ENCODE measurements at regions not wholly inside any gene's neighbourhood (a gene's known extent, or its start where the extent isn't known, plus 50 kb on each side); places are given as distances from the start of the nearest gene placed in this dataset.

GRCh38 chr12:34188974-34189373 lies 166.7 kb downstream of the ALG10 start:
- Histone ChIP-seq H3K4me3 (no peak overlapping the region), H3K27ac (no peak overlapping the region), H3K36me3 (no peaks in the 10 kb centered on the region), H3K4me1 (no peaks in the 10 kb centered on the region), H3K9me3 (no peaks in the 10 kb centered on the region), H3K27me3 (no peaks in the 10 kb centered on the region)
- no peak for DNase-seq (ENCODE audit: extremely low spot score in 2 of 2)
- TF ChIP-seq CTCF (IDR thresholded peaks at IDR 0.05): no peak
- TF ChIP-seq POLR2AphosphoS5 (IDR thresholded peaks at IDR 0.05; ENCODE audit: insufficient read depth in 1 of 2, low read depth in 1 of 2): no peak
- TF ChIP-seq POLR2A (IDR thresholded peaks at IDR 0.05): no peak
- intact Hi-C loops (cut with DNase I): no loop called here

- Histone ChIP-seq H3K9me3 (no peaks in the 10 kb centered on the region), H3K27ac (no peak overlapping the region), H3K36me3 (no peaks in the 10 kb centered on the region), H3K4me3 (no peak overlapping the region), H3K27me3 (no peaks in the 10 kb centered on the region), H3K4me1 (no peaks in the 10 kb centered on the region)
- DNase-seq (ENCODE audit: extremely low spot score in 2 of 2): no peak
- intact Hi-C loops (cut with DNase I): no loop called here
- no peak for TF ChIP-seq CTCF (IDR thresholded peaks at IDR 0.05)
- no peak for TF ChIP-seq POLR2A (IDR thresholded peaks at IDR 0.05)
- no peak for TF ChIP-seq POLR2AphosphoS5 (IDR thresholded peaks at IDR 0.05; ENCODE audit: insufficient read depth in 1 of 2, low read depth in 1 of 2)
Measured at GRCh38 chr12:34190054-34190453, 167.8 kb downstream of the ALG10 start.

GRCh38 chr12:34198924-34199323 lies 176.6 kb downstream of the ALG10 start:
- Histone ChIP-seq H3K4me1 (no peaks in the 10 kb centered on the region), H3K36me3 (no peaks in the 10 kb centered on the region), H3K27me3 (no peaks in the 10 kb centered on the region), H3K9me3 (no peaks in the 10 kb centered on the region), H3K27ac (no peak overlapping the region), H3K4me3 (no peak overlapping the region)
- intact Hi-C loops (cut with DNase I): no loop called here
- TF ChIP-seq CTCF (IDR thresholded peaks at IDR 0.05) (no peak), POLR2AphosphoS5 (IDR thresholded peaks at IDR 0.05; ENCODE audit: insufficient read depth in 1 of 2, low read depth in 1 of 2) (no peak), POLR2A (IDR thresholded peaks at IDR 0.05) (no peak)
- DNase-seq (ENCODE audit: extremely low spot score in 2 of 2): no peak

GRCh38 chr12:34203866-34204620 lies 181.7 kb downstream of the ALG10 start:
- TF ChIP-seq CTCF (IDR thresholded peaks at IDR 0.05) (no peak), POLR2AphosphoS5 (IDR thresholded peaks at IDR 0.05; ENCODE audit: insufficient read depth in 1 of 2, low read depth in 1 of 2) (no peak)
- no peak overlapping the region for H3K4me3 ChIP-seq
- no peaks in the 10 kb centered on the region for H3K9me3 ChIP-seq
- intact Hi-C loops (cut with DNase I): no loop called here
- no peak overlapping the region for H3K27ac ChIP-seq
- H3K36me3 ChIP-seq: no peaks in the 10 kb centered on the region
- no peaks in the 10 kb centered on the region for H3K4me1 ChIP-seq
- no peak for DNase-seq (ENCODE audit: extremely low spot score in 2 of 2)
- H3K27me3 ChIP-seq: no peaks in the 10 kb centered on the region

GRCh38 chr12:34204830-34205285 lies 182.6 kb downstream of the ALG10 start:
- no peak for TF ChIP-seq POLR2AphosphoS5 (IDR thresholded peaks at IDR 0.05; ENCODE audit: insufficient read depth in 1 of 2, low read depth in 1 of 2)
- no peaks in the 10 kb centered on the region for H3K9me3 ChIP-seq
- intact Hi-C loops (cut with DNase I): no loop called here

More at GRCh38 chr12:34204830-34205285, 182.6 kb downstream of the ALG10 start:
- no peak overlapping the region for H3K27ac ChIP-seq
- no peaks in the 10 kb centered on the region for H3K36me3 ChIP-seq
- no peaks in the 10 kb centered on the region for H3K4me1 ChIP-seq
- no peaks in the 10 kb centered on the region for H3K27me3 ChIP-seq
- H3K4me3 ChIP-seq: no peak overlapping the region
- DNase-seq (ENCODE audit: extremely low spot score in 2 of 2): no peak

Data from vagina (tissue), 2 donors.